ENCODE measurements at regions not wholly inside any gene's neighbourhood (a gene's known extent, or its start where the extent isn't known, plus 50 kb on each side); places are given as distances from the start of the nearest gene placed in this dataset.

DNA sequence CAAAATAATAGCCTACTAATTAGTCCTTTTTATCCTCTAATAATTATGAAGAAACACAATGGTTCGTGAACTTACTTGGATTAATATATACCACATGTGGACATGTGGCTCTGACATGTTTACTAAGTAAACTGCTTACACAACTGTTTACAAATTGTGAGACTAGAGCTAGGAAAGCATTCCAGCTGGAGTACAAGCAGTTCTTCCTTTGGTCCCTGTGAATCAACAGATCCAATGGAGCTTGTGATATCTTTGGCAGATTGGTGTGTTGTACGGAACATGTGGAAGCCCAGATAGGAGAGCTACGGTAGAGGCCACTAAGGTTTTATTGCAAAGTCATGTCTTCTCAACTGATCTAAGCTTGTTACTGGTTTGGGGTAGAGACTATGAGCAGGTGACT is 145.5 kb upstream of the SPRY2 start:
- DNase-seq (ENCODE audit: low read depth) = no peak
- TF ChIP-seq, protein P1, sequence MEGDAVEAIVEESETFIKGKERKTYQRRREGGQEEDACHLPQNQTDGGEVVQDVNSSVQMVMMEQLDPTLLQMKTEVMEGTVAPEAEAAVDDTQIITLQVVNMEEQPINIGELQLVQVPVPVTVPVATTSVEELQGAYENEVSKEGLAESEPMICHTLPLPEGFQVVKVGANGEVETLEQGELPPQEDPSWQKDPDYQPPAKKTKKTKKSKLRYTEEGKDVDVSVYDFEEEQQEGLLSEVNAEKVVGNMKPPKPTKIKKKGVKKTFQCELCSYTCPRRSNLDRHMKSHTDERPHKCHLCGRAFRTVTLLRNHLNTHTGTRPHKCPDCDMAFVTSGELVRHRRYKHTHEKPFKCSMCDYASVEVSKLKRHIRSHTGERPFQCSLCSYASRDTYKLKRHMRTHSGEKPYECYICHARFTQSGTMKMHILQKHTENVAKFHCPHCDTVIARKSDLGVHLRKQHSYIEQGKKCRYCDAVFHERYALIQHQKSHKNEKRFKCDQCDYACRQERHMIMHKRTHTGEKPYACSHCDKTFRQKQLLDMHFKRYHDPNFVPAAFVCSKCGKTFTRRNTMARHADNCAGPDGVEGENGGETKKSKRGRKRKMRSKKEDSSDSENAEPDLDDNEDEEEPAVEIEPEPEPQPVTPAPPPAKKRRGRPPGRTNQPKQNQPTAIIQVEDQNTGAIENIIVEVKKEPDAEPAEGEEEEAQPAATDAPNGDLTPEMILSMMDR (IDR thresholded peaks at IDR 0.05; ENCODE audit: low read depth, low read length) = no peak
- TF ChIP-seq POLR2A (IDR thresholded peaks at IDR 0.05; ENCODE audit: extremely low read depth, insufficient read length) (no peak), MYC (IDR thresholded peaks at IDR 0.05; ENCODE audit: low read depth, low read length) (no peak)
- TF ChIP-seq, protein P2, sequence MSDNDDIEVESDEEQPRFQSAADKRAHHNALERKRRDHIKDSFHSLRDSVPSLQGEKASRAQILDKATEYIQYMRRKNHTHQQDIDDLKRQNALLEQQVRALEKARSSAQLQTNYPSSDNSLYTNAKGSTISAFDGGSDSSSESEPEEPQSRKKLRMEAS (IDR thresholded peaks at IDR 0.05; ENCODE audit: low read depth, low read length) = no peak
- no peak overlapping the region for H3K4me3 ChIP-seq (ENCODE audit: low read depth, low read length)

DNA sequence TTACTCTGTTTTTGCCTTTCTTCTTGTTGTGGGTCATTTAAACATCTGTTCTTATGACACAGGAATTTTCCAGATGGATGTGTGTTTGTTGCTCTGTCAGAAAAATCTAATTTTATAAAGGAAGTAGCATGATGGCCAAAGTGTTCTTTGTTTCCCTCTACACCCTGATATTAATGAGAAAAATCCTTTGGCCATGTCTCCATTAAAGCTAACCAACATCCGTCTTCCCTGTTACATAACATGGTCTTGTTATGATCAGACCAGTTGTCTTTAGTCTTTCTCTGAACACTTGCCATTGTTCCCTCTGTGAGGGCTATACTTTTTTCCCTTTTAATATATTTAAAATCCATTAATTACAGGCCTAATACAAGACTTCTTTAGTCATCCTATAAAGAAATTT is 142.2 kb upstream of the SPRY2 start:
- TF ChIP-seq, protein P2 (IDR thresholded peaks at IDR 0.05; ENCODE audit: low read depth, low read length) = no peak
- TF ChIP-seq, protein P1 (IDR thresholded peaks at IDR 0.05; ENCODE audit: low read depth, low read length) = no peak
- TF ChIP-seq MYC (IDR thresholded peaks at IDR 0.05; ENCODE audit: low read depth, low read length) = no peak
- no peak for TF ChIP-seq POLR2A (IDR thresholded peaks at IDR 0.05; ENCODE audit: extremely low read depth, insufficient read length)
- no peak overlapping the region for H3K4me3 ChIP-seq (ENCODE audit: low read depth, low read length)
- no peak for DNase-seq (ENCODE audit: low read depth)

DNA sequence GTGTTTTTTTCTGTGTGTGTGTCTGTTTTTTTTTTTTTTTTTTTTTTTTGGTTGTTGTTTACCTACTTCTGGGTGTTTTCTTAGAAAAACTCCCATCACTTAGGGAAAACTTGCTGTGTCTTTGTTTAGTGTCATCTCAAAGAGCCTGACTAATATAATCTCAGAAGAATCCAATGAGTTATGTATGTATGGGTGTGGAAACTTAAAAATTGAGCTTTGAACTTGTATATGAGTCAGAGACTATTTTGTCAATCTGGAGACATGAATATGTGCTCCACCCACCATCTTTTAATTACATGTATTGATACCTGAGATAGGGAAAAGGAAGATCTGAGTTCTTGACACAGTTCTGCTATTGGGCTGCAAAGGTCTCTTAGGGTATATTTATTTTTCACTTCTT is 140.7 kb upstream of the SPRY2 start:
- no peak for DNase-seq (ENCODE audit: low read depth)
- TF ChIP-seq, protein P2 (IDR thresholded peaks at IDR 0.05; ENCODE audit: low read depth, low read length) = no peak
- no peak for TF ChIP-seq MYC (IDR thresholded peaks at IDR 0.05; ENCODE audit: low read depth, low read length)
- no peak for TF ChIP-seq POLR2A (IDR thresholded peaks at IDR 0.05; ENCODE audit: extremely low read depth, insufficient read length)
- no peak overlapping the region for H3K4me3 ChIP-seq (ENCODE audit: low read depth, low read length)

DNA sequence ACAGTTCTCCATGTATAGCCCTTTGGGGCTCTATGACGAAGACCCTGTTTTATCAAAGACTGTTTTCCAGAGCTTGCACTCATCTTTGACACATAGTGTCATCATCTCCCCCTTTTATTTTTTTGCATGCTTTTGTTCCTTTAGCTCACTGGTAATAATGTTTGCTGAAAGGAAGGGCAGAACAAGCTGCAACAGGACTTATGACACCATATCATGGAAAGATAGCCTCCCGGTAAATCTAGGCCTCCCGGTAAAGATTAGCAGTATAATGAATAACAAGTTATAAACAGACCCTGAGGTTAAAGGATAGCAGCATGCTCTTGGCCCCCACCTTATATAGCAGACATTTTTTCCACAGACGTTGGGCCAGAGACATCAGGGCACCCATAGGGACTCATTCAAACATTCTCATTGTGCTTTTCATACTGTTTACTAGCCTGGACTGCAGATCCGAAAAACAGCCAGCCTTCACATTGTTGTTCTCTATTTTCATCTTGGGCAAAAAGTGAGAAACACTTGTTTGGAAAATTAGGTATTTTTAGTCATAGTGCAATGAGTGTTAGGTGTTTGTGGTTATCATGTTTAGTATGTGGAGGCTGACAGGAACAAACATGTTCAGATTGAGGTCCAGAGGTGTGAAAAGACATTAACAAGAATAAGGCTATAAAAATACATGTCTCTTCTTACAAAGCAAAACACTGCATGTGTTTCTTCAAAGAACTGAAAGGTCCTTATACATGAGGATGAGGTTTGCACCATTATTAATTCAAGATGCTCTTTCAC is 136.9 kb upstream of the SPRY2 start:
- TF ChIP-seq MYC (IDR thresholded peaks at IDR 0.05; ENCODE audit: low read depth, low read length) (no peak), POLR2A (IDR thresholded peaks at IDR 0.05; ENCODE audit: extremely low read depth, insufficient read length) (no peak)
- TF ChIP-seq, protein P2 (IDR thresholded peaks at IDR 0.05; ENCODE audit: low read depth, low read length) = no peak
- TF ChIP-seq, protein P1 (IDR thresholded peaks at IDR 0.05; ENCODE audit: low read depth, low read length) = no peak
- DNase-seq (ENCODE audit: low read depth) = no peak
- no peak overlapping the region for H3K4me3 ChIP-seq (ENCODE audit: low read depth, low read length)

DNA sequence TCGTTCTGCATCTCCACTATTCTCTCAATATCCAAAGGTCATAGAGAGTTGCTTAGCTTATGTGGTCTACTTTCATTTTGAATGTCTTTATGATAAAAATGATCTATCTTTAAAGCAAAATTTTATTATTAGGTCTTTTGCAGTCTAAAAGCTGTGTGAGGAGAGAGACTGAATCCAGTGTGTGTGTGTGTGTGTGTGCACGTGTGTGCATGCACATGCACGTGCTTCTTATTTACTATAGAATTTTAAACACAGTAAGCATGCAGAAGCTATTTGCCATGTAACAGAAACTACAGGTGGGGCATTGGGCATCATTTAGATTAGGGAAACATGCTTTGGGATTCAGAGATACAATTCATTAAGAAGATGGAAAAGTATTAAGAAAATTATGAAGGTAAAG is 136.0 kb upstream of the SPRY2 start:
- no peak for DNase-seq (ENCODE audit: low read depth)
- TF ChIP-seq, protein P1 (IDR thresholded peaks at IDR 0.05; ENCODE audit: low read depth, low read length) = no peak
- no peak for TF ChIP-seq MYC (IDR thresholded peaks at IDR 0.05; ENCODE audit: low read depth, low read length)
- no peak for TF ChIP-seq POLR2A (IDR thresholded peaks at IDR 0.05; ENCODE audit: extremely low read depth, insufficient read length)
- TF ChIP-seq, protein P2 (IDR thresholded peaks at IDR 0.05; ENCODE audit: low read depth, low read length) = no peak
- H3K4me3 ChIP-seq (ENCODE audit: low read depth, low read length) = no peak overlapping the region

DNA sequence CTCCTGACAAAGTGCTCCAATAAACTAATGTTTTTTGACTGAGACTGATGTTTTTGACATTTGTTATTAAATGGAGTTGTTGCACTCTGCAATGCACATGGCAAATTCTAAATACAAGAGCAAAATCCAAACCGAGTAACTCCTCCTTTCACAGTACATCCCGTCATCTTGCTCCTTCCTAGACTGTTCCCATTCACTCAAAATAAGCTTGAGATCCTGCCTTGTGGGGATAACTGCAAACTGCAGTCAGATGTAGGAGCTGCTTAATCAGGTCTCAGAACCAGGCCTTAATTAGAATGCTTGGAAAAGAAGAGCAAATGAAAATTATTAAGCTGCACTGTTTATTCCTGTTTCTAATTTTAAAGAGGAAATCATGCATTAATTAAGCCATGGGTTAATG is 134.8 kb upstream of the SPRY2 start:
- no peak overlapping the region for H3K4me3 ChIP-seq (ENCODE audit: low read depth, low read length)
- no peak for TF ChIP-seq MYC (IDR thresholded peaks at IDR 0.05; ENCODE audit: low read depth, low read length)
- TF ChIP-seq, protein P2 (IDR thresholded peaks at IDR 0.05; ENCODE audit: low read depth, low read length) = no peak
- no peak for TF ChIP-seq POLR2A (IDR thresholded peaks at IDR 0.05; ENCODE audit: extremely low read depth, insufficient read length)
- TF ChIP-seq, protein P1 (IDR thresholded peaks at IDR 0.05; ENCODE audit: low read depth, low read length) = no peak
- DNase-seq (ENCODE audit: low read depth) = no peak
